ENCODE measurements at regions not wholly inside any gene's neighbourhood (a gene's known extent, or its start where the extent isn't known, plus 50 kb on each side); places are given as distances from the start of the nearest gene placed in this dataset.

DNA sequence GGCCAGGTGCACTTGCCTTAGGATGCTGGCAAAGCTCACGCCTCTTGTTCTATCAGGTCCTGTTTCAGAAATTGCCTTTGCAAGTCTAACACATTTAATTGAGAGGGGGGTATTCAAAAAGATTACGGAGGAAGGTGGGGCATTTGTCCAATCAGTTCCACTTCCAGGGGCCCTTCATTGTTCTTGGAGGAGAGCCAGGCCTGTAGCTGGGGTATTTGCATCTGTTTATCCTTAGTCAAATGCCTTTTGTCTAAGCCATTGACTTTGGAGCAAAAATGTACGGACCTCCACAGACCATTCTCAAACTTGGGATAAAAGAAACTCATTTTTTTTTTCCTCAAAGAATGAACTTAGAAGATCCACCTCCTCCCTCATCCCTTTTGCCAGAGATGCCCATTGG lies 582.0 kb downstream of the BCL11B start:
- CTCF ChIA-PET, result interaction anchor here (1.0 kb wide), 2 partner anchors 10 to 11 kb away, joined by 3 read pairs; no protein-coding TSS in a partner anchor
- TF ChIP-seq CTCF (IDR thresholded peaks at IDR 0.05; ENCODE audit: control extremely low read depth, extremely low read depth, low read depth, missing control alignments), result no peak
- no peak for DNase-seq (ENCODE audit: extremely low spot score)
- POLR2A ChIA-PET, result no interaction called here

- no peak for DNase-seq (ENCODE audit: extremely low spot score)
- ChIA-PET CTCF (interaction anchor here (0.9 to 1.7 kb wide), 4 partner anchors 10 to 34 kb away, joined by 3 to 4 read pairs (median 3); no protein-coding TSS in a partner anchor), POLR2A (no interaction called here)
- TF ChIP-seq CTCF (IDR thresholded peaks at IDR 0.05; ENCODE audit: control extremely low read depth, extremely low read depth, low read depth, missing control alignments), result no peak
Observed at GRCh38 chr14:98692832-98693231, 579.2 kb downstream of the BCL11B start.

DNA sequence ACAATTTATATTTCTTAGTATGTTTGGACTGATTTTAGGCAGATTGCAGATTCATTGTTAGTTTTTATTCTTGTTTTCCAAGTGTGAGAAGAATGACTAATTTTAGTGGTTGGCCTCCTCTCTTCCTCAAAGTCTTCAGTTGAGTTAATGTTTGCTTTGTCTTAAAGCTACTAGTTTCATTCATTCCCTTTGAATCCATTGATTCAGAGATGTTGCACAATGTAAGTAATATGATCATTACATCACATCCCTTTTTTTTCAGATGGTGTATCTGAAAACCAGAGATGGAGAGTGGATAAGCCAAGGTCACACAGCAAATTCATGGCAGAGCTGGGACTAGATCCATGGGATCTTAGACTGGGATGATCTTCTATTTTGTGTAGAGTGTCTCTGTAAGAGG lies 577.5 kb downstream of the BCL11B start:
- CTCF ChIA-PET, result interaction anchor here (1.7 kb wide), 1 partner anchor 9 kb away, joined by 4 read pairs; no protein-coding TSS in a partner anchor
- no peak for TF ChIP-seq CTCF (IDR thresholded peaks at IDR 0.05; ENCODE audit: control extremely low read depth, extremely low read depth, low read depth, missing control alignments)
- DNase-seq (ENCODE audit: extremely low spot score), result no peak
- POLR2A ChIA-PET, result no interaction called here

GRCh38 chr14:98695809-98696208 lies 576.2 kb downstream of the BCL11B start:
- TF ChIP-seq CTCF (IDR thresholded peaks at IDR 0.05; ENCODE audit: control extremely low read depth, extremely low read depth, low read depth, missing control alignments), result no peak
- no peak for DNase-seq (ENCODE audit: extremely low spot score)
- ChIA-PET CTCF (no interaction called here), POLR2A (no interaction called here)

DNA sequence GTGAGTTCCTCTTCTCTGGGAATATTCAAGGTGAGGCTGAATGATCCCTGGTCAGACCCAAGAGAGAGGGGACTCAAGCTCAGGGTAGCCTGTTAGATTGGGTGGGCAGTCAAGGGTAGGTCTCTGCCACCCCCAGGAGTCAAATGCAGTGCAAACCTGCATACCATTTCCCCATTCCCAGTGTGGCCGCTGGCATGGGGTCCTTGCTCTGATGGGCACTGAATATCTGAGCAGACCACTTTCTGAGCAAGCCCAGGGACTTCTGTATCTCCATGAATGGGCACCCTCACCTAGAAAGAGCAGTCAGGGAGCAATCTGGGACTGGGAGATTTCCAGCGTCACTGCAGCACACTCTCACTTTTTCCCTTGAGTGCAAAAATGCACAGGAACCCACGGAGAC lies 573.7 kb downstream of the BCL11B start:
- ChIA-PET CTCF (no interaction called here), POLR2A (no interaction called here)
- DNase-seq (ENCODE audit: extremely low spot score), result no peak
- no peak for TF ChIP-seq CTCF (IDR thresholded peaks at IDR 0.05; ENCODE audit: control extremely low read depth, extremely low read depth, low read depth, missing control alignments)

GRCh38 chr14:98700748-98701147 lies 571.2 kb downstream of the BCL11B start:
- CTCF ChIA-PET, result no interaction called here
- no peak for TF ChIP-seq CTCF (IDR thresholded peaks at IDR 0.05; ENCODE audit: control extremely low read depth, extremely low read depth, low read depth, missing control alignments)
- POLR2A ChIA-PET, result no interaction called here
- DNase-seq (ENCODE audit: extremely low spot score), result no peak

DNA sequence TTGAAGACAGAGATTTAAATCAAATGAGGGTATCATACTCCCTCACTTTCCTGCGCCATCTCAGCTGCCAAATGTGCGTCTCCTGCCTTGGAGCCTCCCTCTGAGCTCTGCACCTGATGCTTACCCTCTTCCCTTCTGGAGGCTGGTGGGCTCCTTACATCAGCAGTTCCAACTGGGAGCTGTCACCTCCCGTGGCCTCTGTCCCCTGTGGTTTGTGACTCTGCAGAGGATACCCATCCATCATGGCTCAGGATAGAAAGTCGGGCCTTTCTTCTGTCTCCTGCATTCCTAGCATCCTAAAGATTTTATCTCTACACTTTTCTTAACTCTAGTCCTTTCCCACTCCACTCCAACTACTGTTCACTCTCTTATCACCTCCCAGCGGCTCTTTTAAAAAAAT lies 570.6 kb downstream of the BCL11B start:
- CTCF ChIA-PET, result interaction anchor here (1.1 kb wide), 1 partner anchor 9 kb away, joined by 3 read pairs; no protein-coding TSS in a partner anchor
- no peak for DNase-seq (ENCODE audit: extremely low spot score)
- no peak for TF ChIP-seq CTCF (IDR thresholded peaks at IDR 0.05; ENCODE audit: control extremely low read depth, extremely low read depth, low read depth, missing control alignments)
- POLR2A ChIA-PET, result no interaction called here
